GM10248 (cell line): ENCODE measurements at regions not wholly inside any gene's neighbourhood (a gene's known extent, or its start where the extent isn't known, plus 50 kb on each side); places are given as distances from the start of the nearest gene placed in this dataset.

Source experiments
- CTCF ChIA-PET: fragments of 300-600 bp; sonication (Branson Sonifier 250); formaldehyde crosslinking; extraction: SDS; loops from one replicate; lab custom pipeline; 2021; ENCODE audit warnings: antibody characterized with exemption; lab: Yijun Ruan, JAX
- POLR2A ChIA-PET: fragments of 350-650 bp; sonication (Branson Sonifier 250); formaldehyde crosslinking; extraction: SDS; loops from one replicate; lab custom pipeline; 2020; ENCODE audit warnings: antibody characterized with exemption; lab: Yijun Ruan, JAX
- DNase-seq: peaks from one replicate; pipeline ENCODE4 v3.0.0; 2012; ENCODE audit errors: extremely low spot score
- CTCF ChIP-seq: IDR thresholded peaks from 2 replicates; pipeline ENCODE4 v1.5.1; 2012; ENCODE audit warnings: mild to moderate bottlenecking, low read depth; ENCODE audit errors: extremely low read depth, missing control alignments, control extremely low read depth

DNA sequence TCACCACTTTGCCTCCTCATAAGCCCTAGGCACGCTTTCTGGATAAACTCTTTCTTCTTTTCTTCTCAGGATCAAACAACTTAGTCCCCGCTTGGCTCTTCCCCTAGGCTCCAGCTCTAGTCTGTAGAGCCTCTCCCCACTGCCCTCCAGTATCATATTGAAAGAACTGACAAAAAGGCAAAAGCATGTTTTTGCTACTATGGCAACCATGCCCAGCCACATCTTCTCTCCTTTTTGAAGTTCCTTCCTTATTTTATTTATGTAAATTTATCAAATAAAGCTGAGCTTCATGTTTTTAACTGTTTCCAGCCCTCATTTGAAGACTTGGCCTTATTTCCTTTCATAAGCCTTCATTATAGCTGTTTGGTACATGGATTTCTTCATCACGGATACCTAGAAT, 86.0 kb upstream of the LIMCH1 start:
- POLR2A ChIA-PET, result no interaction called here
- CTCF ChIA-PET, result no interaction called here
- no peak for DNase-seq

GRCh38 chr4:41452484-41453225, 85.3 kb upstream of the LIMCH1 start:
- ChIA-PET POLR2A (no interaction called here), CTCF (no interaction called here)
- DNase-seq, result no peak
- no peak for TF ChIP-seq CTCF

More for the DNA sequence above, 86.0 kb upstream of the LIMCH1 start:
- TF ChIP-seq CTCF, result no peak

DNA sequence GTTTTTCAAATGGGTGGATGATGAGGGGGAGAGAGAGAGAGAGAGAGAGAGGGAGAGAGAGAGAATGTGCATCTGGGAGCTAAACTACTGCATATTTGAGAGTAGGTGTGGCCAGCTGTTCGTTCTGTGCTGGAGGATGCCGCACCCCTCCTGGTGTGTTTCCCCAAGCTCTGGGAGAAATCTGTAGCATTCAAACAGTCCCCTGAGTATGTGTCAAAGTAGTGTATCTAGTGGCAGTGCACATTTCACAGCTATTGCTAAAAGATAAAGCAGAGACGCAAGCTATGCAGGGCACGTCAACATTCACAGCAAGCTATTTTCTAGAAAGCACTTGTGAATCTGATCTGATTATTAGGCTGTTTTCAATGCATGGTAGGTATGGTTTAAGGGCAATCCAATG, 83.5 kb upstream of the LIMCH1 start:
- POLR2A ChIA-PET, result no interaction called here
- no peak for DNase-seq
- no peak for TF ChIP-seq CTCF
- CTCF ChIA-PET, result no interaction called here

- no peak for DNase-seq
- POLR2A ChIA-PET, result no interaction called here
- CTCF ChIA-PET, result no interaction called here
- no peak for TF ChIP-seq CTCF
Measured at GRCh38 chr4:41455206-41455605, 82.8 kb upstream of the LIMCH1 start.

DNA sequence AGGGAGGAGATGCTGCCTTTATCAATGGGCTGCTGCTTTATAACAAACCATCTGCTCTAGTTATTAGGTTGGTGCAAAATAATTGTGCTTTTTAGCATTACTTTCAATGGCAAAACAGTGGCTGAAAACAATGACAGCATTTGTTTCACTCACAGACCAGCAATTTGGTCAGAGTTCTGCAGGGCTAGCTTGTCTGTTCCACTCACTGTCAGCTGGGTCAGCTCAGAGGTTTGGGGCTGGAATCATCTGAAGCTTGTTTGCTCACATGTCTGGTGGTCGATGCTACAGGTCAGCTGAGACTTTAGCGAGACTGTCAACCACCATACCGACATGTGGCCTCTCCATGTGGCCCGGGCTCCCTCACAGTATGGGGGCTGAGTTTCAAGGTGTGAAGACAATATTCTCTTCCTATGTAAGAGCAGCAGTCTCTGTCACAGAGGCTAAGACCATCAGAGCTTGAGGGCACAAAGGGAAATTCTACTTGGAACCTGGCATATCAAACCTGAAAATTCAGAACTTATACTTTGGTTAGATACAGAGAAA, 81.3 kb upstream of the LIMCH1 start:
- ChIA-PET CTCF (no interaction called here), POLR2A (no interaction called here)
- no peak for DNase-seq
- no peak for TF ChIP-seq CTCF

- TF ChIP-seq CTCF, result no peak
- ChIA-PET CTCF (no interaction called here), POLR2A (no interaction called here)
- no peak for DNase-seq
Measured at GRCh38 chr4:41458689-41459088, 79.3 kb upstream of the LIMCH1 start.
